Midbrain (tissue), 1 donor: ENCODE measurements at regions not wholly inside any gene's neighbourhood (a gene's known extent, or its start where the extent isn't known, plus 50 kb on each side); places are given as distances from the start of the nearest gene placed in this dataset.

Source experiments
- DNase-seq: peaks from one replicate; lab custom pipeline; 2025; lab: John Stamatoyannopoulos, UW

DNA sequence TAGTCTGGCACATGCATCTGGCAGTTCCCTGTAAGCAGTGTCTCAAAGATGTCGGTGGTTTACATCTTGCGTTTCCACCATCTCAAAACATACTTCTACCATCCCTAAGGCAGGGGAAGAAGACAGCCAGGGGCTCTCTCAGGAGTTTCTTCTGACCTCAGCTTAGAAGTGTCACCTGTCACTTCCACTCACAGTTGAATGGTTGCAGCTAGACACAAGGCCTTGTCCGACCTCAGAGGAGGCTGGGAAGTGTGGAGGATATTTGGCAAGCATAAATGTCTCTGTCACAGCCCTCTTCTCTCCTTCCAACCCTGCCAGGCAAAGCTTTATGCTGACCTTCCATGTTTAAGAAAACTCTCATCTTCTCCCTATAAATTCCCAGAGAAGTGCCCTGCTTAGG, 193.3 kb downstream of the HERPUD2 start:
- DNase-seq = no peak

DNA sequence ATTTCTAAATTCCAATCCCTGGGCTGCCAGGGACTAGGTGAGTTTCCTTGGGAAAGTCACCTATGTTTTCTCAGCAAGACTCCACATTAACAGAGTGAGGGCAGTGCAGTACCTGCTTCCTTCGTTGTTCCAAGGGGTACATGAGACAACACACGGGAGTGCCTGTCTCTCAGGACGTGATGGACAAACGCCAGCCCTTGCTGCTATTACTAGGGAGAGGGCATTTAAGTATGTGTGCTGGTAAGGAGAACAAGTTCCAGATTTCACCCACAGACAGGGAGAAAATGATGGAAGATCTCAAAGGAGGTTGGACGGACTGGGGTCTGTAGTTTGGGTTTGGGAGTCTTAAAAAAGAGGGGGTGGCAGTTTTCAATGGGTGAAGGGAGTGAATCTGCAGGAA, 195.7 kb downstream of the HERPUD2 start:
- no peak for DNase-seq

DNA sequence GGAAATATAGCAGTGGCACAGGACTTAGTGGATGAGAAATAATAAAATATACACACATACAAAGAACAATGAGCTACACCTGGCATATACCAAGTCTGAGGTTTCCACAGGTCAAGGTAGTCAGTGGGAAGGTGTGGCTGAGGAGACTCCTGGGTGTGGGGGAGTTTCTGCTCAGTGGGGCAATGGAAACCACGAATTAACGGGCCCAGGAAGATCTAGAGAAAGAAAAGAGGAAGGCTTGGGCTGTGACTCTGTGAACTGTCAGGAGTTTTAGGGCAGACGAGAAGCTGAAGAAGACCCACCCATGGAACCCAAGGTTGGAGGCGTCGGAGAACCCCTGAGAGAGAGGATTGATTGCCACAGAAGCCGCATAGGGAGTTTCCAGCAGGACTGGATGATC, 196.5 kb downstream of the HERPUD2 start:
- no peak for DNase-seq

DNA sequence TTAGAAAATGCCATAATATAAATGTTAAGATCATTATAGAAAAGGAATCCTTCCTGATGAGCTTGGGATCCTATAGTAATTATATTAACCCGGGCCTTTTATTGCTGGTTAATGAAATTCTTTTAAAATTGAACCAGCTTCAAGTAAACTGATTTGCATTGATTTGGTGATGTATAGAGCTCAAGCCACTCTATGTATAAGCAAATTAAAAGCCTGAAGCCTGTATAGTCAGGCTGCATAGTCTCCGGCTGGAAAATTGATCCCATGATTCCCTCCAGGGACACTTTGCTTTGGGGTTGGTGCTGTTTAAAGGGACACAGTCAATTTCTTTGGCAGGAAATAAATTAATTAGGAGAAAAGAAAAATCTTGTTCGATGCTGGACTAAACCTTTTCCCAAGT, 199.1 kb downstream of the HERPUD2 start:
- no peak for DNase-seq

DNA sequence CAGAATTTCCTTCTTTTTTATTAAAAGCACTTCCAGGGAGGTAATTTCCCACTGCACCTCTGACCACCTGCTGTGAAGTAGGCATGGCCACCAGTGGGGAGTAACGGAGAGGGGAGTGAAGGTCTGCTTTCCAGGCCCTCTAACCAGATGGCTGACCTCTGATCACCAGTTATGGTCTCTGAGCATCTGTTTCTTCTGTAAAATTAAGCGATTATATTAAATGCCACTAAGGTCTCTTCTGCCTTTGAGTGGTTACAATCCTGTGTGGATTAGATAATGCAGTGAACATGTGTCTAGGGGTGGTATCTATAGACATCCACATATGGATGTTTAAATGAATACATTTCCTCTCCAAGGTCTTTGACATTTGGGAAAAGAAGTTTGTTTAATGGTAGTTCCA, 199.6 kb downstream of the HERPUD2 start:
- no peak for DNase-seq

DNA sequence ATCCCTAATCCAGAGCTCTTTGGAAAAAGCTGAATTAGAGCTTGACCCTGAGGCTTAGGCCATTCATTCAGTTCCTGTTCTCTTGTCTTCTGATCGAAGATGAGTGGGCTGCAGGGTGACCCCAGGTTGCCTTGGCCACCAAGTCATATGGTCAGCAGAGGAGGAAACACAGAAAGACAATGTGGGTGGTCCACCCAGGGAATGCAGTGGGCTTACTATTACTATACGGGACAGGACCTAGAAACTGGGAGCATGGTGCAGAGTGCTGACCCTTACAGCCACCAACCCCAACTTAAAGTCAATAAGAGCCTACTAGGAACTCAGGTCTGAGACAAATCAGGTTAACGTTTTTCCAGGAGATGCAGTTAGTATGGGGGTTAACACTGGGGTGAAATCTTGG, 200.5 kb downstream of the HERPUD2 start:
- DNase-seq = no peak

DNA sequence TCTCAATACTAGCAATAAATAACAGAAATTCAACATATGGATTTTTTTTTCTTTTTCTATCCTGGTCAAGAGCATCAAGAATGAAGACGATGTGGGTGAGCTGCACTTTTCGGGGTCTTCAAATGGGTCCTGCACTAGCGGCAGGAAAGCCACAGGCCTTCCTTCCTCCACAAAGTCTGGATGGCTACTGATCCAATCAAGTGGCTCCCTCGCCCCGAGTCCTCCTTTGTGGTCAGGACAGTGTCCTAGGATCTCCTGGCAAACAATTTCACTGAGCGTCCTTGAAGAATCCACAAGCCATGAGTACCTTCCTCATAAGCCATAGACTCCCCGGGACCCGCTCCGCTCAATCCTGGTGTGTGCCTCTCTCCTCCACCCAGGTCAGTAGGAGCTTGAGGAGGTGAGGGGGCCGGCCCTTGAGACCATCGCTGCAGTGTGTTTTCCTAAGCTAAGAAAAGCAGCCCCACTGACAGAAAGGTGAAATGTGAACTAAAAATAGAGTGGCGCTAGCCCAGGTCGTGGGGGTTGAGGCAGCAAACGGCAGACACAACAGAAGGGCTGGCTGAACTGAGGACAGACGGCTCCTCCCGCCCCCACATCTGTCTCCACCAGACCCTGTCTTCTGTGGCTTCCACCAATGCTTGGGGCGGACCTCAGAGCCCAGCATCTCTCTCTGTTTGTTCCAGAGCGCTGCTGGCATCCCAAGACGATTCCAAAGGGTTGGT, 202.3 kb downstream of the HERPUD2 start:
- DNase-seq = no peak

DNA sequence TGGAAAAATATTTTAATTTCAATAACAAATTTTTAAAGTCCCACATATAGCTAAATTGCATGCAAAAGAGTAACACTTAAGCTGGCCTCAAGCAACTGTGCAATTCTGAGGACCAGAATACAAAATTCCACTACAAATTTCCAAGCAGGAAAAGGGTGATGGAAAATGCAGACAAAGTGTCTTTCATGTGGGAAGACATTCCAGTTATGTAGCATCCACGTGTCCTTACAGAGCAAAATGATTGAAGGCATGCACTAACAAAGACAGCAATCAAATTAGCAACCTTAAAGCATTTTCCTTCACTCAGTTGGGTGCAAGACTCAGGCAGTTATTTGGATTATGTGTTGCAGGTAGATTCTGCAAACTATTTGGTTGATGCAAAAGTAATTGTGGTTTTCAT, 203.7 kb downstream of the HERPUD2 start:
- no peak for DNase-seq

DNA sequence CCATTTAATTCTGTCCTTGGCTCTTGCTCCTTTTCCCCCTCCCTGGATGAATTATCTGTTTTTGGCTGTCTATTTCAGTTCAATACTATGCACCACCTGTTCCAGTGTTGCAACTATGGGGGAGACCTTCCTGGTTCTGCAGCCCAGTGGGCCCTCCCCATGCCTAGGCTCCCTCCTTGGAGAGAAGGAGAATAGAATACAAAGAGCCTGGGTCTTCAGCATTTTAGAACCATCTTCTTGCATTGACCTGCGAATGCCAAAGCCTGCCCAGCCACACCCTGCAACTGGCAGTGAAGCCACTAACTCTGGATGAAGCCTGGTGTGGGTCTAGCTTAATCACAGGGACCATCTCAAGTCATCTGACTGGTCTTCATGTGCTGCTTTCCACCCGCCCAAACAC, 207.1 kb downstream of the HERPUD2 start:
- no peak for DNase-seq

DNA sequence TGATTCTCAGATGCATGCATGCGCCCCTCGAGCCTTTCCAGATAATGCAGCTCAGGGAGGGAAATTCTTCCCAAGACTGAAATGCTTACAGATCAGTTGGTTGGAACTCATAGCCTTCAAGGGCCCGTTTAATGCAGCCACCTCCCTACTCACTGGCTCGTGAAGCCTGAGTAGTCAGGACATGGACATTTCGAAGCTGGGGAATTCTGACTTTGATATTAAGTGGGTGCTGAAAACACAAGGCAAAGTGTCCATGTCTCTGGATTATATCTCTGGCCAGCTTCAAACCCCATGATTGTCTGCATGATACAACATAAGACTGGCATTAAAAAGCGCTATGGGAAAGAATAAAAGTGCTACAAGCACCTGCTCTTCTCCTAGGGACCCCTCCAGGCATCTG, 207.5 kb downstream of the HERPUD2 start:
- no peak for DNase-seq

DNA sequence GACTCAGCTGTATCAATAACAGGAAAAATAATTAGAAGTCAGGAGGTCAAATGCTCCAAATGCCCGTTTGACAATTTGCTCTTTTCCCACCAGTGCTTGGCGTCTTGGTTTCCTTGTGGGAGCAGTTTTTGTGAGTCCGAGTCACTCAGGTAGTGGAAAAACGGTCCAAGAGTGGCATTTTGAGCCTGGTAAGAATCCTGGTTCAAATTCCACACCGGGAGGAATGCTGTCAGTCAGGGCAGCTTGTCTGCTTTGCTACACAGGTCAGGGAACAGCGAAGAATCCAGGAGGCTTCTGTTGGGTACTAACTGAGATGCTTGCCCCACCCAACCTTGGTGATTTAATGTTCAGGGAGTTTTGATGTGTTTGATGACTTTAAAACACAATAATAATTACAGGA, 209.5 kb downstream of the HERPUD2 start:
- DNase-seq = no peak

DNA sequence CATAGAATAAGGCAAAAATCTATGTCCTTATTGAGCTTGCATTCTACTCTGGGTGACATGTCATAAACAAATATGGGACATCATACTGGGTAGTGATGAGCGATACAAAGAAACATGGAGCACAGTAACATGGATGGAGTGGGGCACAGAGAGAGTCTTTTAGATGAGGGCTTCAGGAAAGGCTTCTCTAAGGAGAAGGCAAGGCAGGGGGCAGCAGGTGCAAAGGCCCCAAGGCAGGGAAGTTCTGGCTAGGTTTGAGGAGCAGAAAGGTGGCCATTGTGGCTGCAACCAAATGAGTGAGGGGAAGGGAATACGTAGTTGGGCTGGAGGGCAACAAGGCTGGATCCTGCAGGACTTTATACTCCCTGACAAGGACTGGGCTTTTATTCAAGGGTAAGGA, 211.4 kb downstream of the HERPUD2 start:
- no peak for DNase-seq

DNA sequence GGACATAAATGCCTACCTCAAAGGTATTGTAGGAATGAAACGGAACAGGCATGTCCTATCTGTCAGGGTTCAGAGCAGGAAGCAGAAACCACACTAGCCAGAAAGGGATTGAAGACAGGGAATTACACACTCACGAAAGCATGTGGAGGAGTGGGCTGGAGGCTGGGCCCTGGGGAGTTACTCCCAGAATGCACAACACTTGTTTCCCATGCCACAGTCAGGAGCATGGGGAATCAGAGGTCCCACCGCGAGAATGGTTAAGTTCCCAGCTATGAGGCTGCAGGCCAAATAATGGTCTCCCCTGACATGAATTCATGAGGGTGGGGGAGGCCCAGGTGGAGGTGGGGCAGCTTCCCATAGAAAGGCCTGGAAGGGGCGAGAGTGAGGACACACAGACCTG, 212.7 kb downstream of the HERPUD2 start:
- DNase-seq = no peak

DNA sequence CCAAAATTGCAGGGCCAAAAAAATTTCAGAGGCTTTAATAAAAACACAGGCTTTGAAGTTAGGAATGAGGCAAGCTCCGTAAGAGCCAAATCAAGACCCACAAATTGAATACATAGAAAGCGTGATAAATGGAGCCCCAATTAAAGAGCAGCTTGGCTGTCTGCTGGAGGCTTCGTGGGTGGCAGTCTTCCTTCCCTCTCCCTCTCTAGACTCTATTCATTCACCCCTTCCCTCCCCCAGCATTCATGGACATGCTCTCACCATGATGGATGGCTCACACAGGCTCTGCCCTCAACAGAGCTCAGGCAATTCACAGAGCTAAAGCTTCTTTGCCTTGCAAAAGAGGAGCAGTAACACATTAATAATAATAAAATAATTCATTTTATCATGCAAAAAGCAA, 214.1 kb downstream of the HERPUD2 start:
- no peak for DNase-seq

DNA sequence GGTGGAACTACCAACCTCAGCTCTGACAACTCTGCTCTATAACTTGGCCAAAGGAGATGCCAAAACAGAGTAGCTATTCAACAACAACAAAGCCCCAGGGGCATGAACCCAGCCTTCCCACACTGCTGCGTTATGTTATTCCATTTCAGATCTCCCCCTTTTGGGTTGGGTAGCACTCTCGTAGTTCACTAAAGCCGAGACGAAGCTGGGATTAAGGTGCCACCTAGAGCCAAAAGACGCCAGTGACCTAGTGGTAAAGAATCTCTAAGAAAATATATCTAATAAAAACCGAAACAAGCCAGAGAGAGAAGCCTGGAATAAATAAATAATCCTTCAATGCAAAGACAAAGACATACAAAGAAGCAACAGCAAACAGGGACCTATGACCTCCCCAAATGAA, 217.3 kb downstream of the HERPUD2 start:
- no peak for DNase-seq

DNA sequence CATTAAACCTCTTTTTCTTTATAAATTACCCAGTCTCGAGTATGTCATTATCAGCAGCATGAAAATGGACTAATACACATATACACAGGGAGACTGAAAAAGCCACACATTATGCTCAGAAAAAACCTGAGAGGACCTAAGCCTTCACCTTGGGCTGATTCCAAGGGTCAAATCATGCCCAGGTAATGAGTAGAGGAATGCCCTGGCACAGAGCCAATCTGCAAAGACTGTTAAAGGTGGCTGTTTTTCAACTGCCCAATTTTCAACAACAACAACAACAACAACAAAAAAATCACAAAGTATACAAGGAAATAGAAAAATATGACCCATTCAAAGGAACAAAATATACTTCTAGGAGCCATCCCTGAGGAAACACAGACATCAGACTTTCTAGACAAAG, 220.2 kb upstream of the TBX20 start:
- DNase-seq = no peak

DNA sequence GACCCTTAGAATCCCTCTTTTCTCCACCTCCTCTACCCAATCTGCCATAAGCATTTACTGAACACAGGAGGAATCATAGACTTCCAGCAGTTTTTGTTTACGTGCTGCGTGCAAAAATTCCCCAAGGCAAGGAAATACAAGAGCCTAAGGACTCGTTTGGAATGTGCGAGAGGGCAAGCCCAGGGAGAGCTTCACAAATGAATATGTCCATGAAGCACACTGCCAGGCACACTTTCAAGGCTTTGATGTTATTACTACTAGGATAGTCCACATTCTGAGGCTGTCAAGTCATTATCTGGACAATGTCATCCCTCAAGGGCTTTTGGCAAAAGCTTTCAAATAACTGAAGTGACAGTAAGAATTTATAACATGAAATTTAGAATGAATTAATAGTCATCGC, 214.7 kb upstream of the TBX20 start:
- DNase-seq = no peak

DNA sequence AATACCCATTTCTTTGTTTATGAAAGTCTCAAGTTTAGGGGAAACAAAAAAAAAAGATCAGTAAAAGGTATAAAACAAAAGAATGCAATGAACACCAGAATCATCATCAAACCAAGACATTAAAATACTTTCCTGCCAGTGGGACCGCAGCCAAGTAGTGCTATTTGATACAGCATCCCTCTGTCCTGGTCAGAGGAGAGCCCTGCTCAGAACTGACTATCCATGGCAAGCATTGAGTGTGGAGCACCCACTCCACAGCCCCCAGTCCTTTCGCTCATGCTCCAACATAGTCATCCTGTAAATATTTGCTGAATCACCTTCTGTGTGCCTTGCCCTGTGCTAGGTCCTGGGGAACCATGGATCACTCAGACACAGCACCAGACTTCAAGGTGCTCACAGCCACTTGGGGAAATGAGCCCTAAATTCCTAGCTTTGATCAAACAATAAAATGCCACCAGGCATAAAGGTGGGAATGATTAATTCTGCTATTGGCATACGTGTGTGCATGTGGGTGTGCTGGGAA, 213.6 kb upstream of the TBX20 start:
- no peak for DNase-seq

DNA sequence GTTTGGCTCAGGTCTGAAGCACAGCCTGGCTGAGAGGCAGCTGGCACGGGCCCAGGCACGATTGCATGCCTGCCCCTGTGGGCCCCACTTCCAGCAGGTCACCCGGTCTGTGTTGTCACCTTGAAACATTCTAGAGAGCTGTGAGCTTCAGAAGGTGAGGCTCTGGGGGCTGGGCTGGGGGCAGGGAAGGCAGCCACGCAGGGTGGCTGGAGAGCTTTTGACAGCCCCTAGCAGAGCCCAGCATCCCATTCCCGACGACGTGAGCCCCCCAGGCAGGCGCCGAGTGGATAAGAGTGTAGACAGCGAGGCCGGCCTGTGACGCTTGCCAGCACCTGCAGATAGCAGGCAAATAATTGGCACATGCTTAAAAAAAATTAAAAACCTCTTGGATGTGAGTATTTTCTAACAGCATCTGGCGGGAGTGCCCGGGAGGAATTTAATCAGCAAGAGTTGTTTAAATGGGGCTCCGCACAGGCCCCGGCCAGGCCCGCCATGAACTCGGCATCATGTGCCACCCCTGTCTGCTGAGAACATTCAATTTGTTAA, 212.0 kb upstream of the TBX20 start:
- DNase-seq = no peak

DNA sequence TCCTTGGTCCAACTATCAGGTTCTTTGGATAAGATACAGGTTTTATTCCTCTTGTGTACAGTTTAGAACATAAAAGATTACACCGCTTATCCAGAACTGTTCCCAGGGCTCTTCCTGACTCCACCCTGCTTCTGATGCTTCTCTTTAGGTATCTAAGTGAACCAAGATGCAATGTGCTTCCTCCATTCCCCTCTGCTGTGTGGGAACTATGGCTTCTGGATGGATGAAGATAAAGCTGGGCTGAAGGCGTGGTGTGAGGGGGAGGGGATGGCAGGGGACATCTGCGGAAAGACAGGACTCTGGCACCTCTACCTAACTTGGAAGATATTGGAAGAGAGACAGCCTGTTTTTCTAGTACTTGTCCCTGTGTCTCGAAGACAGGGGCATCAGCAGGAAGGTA, 209.9 kb upstream of the TBX20 start:
- no peak for DNase-seq

DNA sequence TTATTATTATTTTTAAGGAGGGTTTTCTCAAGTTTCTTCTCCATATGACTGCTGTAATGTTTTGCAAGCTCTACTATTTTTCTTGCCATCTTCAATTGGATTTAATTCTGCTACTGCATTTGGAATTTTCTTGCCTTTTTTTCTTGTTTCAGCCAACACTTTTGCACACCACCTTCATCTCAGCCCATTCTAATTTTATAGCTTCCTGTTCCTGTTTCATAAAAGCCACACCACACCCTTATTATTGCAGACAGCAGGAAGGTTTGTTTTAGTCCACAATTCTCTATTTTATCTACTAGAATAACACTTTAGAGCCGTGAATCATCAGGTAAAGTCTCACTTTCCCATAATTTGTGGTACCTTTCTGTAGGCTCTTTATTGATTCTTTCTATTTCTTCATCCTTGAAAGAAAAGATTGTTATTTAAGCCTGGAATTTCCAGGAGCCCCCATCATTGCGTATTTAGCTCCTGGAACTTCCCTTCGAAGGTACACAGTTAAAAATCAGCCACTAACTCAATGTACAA, 209.3 kb upstream of the TBX20 start:
- DNase-seq = no peak

DNA sequence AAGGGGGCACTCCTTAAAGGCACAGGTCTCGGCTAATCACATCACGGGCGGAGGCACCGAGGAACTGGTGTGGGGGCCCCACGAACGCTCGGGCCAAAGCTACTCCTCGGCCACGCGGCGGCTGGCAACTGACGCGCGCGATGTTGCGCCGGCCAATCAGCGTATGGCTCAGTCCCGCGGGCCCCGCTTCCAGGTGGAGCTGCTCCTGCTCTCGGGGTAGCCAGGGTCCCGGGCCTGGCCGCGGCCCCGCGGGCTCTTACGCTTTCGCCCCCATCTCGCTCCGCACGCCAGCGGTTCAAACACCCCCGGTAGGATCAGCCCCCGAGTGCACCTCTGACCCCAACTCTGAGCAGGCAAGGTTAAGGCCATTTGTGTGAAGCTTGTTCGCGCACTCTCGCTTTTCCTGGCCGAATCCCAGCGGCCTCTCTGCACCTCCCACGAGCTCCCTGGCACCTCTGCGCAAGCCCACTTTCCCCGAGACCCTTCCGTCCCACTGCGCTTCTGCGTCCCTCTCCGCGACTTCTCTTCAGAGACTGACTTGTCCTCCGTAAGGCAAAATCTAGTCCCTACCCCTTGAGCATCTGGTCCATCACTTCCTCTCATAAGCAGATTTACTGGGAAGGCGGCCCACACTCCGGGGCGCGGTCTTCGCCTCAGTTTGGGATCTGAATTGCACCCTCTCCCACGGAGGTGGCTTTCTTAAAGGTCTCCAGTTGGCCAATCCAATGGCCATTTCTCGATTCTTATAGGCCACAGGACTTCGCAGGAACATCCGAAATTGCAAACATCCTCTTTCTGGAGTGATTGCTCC, 200.9 kb upstream of the TBX20 start:
- DNase-seq = no peak
